ENCODE measurements at regions not wholly inside any gene's neighbourhood (a gene's known extent, or its start where the extent isn't known, plus 50 kb on each side); places are given as distances from the start of the nearest gene placed in this dataset.

DNA sequence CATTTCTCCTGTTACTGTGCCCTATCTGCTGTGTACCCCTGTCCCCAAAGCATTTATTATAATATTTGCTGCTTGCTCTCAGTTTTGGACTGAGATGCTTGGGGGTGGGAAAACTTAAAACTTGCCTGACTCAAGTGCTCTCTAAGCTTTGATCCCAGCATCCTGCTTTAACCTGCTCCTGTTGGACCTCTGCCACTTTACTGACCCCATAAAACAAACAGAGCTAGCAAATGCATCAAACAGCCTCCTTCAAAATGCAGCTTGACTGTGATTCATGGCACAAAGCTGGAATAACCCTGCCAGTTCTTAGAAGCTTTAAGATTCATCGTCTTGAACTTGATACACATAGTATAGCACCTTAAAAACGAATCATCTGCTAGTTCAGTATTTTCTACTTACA lies 212.5 kb downstream of the DEPDC1B start:
- TF ChIP-seq, protein P1, sequence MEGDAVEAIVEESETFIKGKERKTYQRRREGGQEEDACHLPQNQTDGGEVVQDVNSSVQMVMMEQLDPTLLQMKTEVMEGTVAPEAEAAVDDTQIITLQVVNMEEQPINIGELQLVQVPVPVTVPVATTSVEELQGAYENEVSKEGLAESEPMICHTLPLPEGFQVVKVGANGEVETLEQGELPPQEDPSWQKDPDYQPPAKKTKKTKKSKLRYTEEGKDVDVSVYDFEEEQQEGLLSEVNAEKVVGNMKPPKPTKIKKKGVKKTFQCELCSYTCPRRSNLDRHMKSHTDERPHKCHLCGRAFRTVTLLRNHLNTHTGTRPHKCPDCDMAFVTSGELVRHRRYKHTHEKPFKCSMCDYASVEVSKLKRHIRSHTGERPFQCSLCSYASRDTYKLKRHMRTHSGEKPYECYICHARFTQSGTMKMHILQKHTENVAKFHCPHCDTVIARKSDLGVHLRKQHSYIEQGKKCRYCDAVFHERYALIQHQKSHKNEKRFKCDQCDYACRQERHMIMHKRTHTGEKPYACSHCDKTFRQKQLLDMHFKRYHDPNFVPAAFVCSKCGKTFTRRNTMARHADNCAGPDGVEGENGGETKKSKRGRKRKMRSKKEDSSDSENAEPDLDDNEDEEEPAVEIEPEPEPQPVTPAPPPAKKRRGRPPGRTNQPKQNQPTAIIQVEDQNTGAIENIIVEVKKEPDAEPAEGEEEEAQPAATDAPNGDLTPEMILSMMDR (IDR thresholded peaks at IDR 0.05): no peak
- no peak for TF ChIP-seq POLR2A (IDR thresholded peaks at IDR 0.05)
- no peak for TF ChIP-seq POLR2AphosphoS5 (IDR thresholded peaks at IDR 0.05)

All from suprapubic skin (tissue), 4 donors.